GM21381 (cell line): ENCODE measurements at regions not wholly inside any gene's neighbourhood (a gene's known extent, or its start where the extent isn't known, plus 50 kb on each side); places are given as distances from the start of the nearest gene placed in this dataset.

ENCODE experiments used
- ATAC-seq: cut with Tn5 transposase; IDR thresholded peaks from one replicate; pipeline ENCODE4 v1.9.1; 2021; ENCODE audit warnings: mild to moderate bottlenecking, moderate library complexity; ENCODE audit not compliant: unreplicated experiment

GRCh38 chr7:125599387-125599786 lies 669.8 kb upstream of the POT1 start:
- ATAC-seq: no peak

- no peak for ATAC-seq
Observed at GRCh38 chr7:125592331-125592730, 662.7 kb upstream of the POT1 start.

- no peak for ATAC-seq
Observed at GRCh38 chr7:125573126-125573525, 643.5 kb upstream of the POT1 start.

DNA sequence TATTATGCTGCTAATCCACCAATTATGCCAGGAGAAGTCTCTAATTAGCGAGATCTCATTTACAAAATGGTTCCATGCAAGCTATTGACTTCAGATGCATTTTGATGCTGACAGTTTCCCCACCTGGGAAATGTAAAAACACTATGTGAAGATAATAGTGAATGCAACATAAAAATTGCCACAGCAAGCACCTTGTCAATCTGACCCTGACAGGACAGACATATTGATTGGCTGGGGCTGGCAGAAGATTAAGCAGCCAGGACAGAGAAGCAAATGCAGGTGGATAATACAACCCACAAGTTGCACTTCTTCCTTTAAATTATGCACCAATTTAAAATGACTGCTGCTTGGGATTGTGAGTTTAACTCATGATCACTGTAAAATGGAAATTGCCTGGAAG lies 642.8 kb upstream of the POT1 start:
- no peak for ATAC-seq

DNA sequence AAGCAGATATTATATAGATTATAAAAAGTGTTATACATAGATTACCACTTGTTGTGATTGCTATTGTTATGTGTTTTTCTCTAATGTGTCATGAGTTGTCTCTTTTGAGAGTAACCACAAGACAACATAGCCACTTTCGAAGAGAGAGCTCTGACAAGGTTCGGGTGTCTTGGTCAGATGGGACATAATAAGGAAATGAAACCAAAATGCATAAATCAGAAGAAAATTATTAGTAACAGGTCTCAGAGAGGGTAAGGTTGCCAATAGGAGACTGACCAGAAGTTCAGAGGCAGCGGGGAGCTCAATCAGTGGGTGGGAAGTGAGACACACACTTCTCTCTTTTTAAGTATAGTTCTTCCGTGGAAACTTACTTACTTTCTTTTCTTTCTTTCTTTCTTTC lies 639.2 kb upstream of the POT1 start:
- peak; percentile 93 for ATAC-seq

- ATAC-seq: no peak
Observed at GRCh38 chr7:125567686-125568085, 638.1 kb upstream of the POT1 start.

DNA sequence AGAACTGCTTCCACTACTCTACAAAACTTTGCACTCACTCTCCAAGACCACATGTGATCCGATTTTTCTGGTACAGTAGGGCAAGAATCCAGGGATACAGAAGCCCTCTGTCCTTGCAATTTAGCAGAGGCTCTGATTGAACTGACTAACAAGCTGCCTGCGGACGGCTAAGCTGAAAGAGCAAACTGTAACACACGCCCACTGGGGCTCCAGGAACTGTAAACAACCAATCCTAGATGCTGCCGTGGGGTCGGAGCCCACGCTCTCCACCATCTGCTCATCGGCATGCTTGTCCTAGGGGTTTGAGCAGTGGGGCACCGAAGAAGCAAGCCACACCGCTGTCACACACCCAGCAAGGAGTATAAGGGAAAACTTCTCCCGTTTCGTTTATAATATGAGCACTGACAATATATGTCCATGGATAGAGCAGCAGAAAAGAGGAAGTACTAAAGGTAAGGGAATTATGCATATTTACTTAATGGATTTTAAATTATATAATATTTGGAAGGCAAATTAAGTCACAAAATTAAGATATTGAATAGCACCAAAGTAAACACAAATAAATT lies 634.4 kb upstream of the POT1 start:
- ATAC-seq: no peak

GRCh38 chr7:125563557-125563956 lies 633.9 kb upstream of the POT1 start:
- no peak for ATAC-seq

GRCh38 chr7:125561006-125561405 lies 631.4 kb upstream of the POT1 start:
- no peak for ATAC-seq

DNA sequence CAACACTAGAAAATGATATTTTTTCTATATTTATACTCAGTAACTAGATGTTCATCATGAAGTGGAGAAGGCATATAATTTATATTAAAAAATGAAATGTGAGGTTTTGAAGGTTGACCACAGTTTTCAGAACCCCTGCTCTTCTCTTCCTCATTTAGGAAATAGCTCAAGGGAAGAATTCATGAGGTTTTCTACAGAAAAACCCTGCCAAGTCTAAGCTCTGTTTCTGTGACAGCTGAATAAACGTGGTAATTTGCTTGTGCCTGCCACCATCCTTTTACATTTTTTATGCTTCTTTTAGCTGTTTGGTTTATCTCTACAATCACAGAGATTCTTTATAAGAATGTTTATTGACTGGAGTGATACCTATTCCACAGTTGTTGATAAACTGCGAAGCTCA lies 630.3 kb upstream of the POT1 start:
- no peak for ATAC-seq

DNA sequence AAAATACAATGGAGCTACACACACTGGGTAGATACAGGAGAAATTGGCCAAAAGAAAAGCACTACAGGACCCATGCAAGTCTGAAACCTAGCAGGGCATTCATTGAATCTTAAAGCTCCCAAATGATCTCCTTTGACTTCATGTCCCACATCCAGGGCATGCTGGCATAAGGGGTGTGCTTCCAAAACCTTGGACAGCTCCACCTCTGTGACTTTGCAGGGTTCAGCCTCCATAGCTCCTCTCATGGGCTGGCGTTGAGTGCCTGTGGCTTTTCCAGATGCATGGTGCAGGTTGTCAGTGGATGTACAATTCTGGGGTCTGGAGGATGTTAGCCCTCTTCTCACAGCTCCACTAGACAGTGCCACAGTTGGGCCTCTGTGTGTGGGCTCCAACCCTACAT lies 626.3 kb upstream of the POT1 start:
- ATAC-seq: no peak

DNA sequence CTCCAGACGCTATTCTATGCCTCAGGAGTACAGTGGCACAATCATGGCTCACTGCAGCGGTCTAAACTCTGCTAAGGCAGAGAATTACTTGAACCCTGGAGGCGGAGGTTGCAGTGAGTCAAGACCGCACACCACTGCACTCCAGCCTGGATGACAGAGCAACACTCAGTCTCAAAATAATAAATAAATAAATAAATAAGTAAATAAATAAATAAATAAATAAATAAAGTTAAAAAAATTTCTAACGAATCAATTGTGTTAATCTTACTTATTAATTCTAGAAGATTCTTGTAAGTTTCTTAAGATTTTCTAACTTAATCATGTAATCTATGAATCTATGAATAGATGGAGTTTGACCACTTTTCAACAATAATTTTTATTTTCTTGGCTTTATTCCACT lies 621.4 kb upstream of the POT1 start:
- no peak for ATAC-seq

- ATAC-seq: no peak
Observed at GRCh38 chr7:125547505-125547904, 617.9 kb upstream of the POT1 start.

- ATAC-seq: no peak
Observed at GRCh38 chr7:125530553-125530952, 600.9 kb upstream of the POT1 start.

GRCh38 chr7:125529249-125529648 lies 599.6 kb upstream of the POT1 start:
- no peak for ATAC-seq

DNA sequence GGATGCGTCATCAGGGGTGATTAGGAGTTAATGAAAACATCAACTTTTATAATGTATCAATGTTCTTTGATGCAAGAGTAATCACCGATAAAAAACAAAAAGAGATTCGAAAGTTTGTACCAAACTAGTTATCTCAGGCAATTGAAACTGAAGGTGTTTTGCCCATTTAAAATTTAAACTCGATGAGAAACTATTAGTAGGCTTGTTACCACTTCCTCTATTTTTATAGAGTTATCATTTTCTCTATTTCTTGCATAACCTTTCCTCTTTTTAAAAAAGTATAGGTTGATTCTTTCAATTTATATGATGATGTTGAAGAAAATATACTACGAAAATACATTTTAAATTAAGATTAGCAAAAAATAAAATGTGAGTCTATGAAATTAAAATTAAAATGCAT lies 597.3 kb upstream of the POT1 start:
- ATAC-seq: no peak

- ATAC-seq: no peak
Observed at GRCh38 chr7:125526092-125526491, 596.5 kb upstream of the POT1 start.

- ATAC-seq: no peak
Observed at GRCh38 chr7:125516194-125516593, 586.6 kb upstream of the POT1 start.

DNA sequence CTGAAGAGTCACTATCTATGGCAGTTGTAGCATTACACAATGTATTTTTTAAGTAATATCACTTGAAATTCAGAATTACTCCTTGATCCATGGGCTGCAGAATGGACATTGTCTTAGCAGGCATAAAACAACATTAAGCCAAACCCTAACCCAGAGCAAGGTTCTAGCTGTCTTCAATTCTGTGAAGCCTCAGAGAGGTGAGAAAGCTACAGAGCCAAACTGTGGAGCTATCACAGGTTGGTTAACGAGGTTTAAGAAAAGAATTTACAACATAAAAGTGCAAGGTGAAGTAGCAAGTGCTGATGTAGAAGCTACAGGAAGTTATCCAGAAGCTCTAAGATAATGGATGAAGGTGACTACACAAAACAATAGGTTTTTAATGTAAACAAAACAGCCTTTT lies 582.7 kb upstream of the POT1 start:
- ATAC-seq: no peak

- ATAC-seq: no peak
Observed at GRCh38 chr7:125511310-125511709, 581.7 kb upstream of the POT1 start.

- ATAC-seq: no peak
Observed at GRCh38 chr7:125506331-125506730, 576.7 kb upstream of the POT1 start.

- no peak for ATAC-seq
Observed at GRCh38 chr7:125504848-125505247, 575.2 kb upstream of the POT1 start.

DNA sequence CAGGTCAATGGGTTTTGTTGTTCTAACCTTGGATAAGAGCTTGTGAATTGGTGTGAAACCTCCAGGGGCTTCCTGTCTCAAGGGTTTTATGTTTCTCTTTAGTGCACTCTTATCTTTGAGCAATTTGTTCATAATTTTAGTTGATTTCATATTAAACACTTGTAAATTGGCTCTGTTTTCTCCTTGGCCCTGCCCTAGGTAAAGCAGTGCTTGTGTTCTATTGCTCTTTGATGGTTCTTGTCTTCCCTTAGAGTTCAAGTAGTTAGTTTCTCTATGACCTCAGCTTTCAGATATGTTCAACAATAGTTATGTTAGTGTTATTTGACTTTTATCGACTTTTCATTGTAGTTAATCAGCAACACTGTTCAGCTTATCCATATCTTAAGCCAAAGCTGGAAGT lies 566.4 kb upstream of the POT1 start:
- no peak for ATAC-seq

GRCh38 chr7:125492521-125492920 lies 562.9 kb upstream of the POT1 start:
- no peak for ATAC-seq
